RKO (cell line): ENCODE measurements at regions not wholly inside any gene's neighbourhood (a gene's known extent, or its start where the extent isn't known, plus 50 kb on each side); places are given as distances from the start of the nearest gene placed in this dataset.
"Not testable (repeated sequence)": the region's sequence is repeated elsewhere in the genome, so short reads cannot be mapped to it uniquely, and the experiment has no call there.

ENCODE experiments used
- DNase-seq: peaks from one replicate; pipeline ENCODE4 v3.0.0-alpha.2; 2016; ENCODE audit warnings: low spot score

DNA sequence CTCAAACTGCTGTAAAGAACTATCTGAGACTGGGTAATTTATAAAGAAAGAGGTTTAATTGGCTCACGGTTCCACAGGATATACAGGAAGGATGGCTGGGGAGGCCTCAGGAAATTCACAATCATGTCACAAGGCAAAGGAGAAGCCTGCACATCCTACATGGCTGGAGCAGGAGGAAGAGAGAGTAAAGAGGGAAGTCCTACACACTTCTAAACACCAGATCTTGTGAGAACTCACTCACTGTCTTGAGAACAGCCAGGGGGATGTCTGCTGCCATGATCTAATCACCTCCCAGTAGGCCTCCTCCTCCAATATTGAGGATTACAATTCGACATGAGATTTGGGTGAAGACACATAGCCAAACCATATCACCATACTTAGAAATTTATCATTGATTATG is 1307.0 kb upstream of the GJE1 start:
- DNase-seq, result no peak

DNA sequence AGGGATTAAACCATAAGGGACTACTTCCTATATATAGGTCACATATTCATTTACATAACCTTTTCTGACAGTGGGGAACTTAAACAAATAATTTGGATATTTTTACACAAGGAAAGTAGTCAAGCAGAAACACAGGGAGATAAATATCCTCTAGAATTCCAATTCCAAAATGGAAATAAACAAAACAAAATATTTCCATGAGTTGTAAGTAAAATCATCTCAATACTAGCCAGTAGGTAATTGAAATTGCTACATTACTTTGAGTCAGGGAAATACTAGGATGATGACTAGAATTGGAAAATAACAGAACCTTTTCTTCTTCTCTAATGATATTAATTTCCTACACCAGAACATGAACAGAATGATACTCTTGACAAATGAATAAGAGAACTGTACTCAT is 1308.1 kb upstream of the GJE1 start:
- no peak for DNase-seq

DNA sequence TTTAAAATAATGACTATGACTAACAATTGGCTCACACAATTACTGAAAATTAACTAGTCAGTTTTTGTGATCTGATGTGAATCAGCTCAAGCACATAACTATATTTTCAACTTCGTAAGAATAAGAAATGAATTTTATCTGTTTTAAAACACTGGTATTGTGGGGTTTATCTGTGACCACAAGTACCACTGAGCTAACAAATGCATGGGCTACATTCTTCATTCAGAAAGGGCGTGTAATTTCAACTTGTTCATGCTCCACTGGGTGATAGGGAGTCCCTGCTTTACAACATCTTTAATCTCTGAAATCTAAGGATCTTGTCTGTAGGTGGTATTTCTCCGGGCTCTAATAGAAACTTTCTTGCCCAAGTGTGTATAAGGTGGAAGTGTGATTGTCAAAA is 1311.5 kb upstream of the GJE1 start:
- no peak for DNase-seq

DNA sequence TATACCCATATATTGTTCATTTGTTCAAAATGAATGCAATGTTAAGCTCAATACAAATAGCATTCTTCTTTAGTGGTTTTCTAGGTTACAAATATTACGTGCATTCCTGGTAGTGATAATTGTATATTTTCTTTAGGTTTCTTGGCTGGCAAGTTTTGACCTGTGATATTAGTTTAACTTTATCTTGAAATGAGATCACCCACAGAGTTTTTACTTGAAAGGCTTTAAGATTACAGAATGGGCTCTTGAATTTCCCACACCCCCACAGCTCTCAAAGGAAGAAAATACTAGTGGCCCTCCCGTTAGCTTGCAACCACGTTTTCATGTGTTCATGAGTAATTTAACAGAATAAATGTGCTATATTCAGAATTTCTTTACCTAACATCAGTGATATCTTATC is 1315.5 kb upstream of the GJE1 start:
- DNase-seq, result no peak

DNA sequence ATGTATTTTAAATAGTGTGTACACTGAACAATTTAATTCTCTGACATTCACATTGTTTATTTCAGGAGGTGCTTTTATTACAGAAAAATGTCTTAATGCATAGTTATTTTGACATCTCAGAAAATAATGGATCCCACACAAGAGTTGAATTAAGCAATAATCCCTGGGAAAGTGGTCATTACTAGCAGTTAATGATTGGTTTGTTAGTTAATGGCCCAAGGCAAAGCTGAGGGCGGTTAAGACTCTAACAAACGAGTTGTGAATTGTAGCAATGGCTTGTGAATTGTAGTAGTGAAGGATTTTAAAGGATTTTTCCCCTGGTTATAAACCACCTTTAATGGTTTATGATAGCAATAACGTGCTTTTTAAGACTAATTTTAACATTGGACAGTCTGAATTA is 1316.0 kb upstream of the GJE1 start:
- DNase-seq, result no peak

DNA sequence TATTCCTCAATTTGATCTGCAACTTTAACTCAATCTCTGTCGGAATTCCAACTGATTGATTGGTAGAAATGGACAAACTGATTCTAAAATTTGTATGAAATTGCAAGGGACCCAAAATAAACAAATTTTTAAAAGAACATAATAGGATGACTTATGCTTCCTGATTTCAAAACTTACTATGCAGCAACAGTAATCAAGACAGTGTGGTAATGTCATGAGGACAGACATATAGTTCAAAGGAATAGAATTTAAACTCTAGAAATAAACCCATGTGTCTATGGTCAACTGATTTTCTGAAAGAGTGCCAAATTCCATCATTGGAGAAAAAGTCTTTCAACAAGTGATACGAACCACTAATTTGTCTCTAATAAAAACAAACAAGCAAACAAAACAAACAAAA is 1320.1 kb upstream of the GJE1 start:
- no peak for DNase-seq

DNA sequence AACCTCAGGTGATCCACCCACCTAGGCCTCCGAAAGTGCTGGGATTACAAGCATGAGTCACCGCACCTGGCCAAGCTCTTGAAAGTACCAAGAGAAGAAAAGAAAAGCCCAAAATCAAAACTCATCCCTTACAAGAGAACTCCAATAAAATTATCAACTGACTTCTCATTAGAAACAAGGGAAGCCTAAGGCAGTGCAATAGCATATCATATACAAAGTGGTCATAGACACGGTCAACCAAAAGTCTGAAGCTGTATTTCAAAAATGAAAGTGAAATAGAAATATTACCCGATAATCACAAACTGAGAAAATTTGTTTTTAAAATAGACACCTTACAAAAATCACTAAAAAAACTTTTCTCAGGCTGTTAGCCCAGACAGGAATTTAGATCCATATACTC is 1321.1 kb upstream of the GJE1 start:
- DNase-seq, result no peak

DNA sequence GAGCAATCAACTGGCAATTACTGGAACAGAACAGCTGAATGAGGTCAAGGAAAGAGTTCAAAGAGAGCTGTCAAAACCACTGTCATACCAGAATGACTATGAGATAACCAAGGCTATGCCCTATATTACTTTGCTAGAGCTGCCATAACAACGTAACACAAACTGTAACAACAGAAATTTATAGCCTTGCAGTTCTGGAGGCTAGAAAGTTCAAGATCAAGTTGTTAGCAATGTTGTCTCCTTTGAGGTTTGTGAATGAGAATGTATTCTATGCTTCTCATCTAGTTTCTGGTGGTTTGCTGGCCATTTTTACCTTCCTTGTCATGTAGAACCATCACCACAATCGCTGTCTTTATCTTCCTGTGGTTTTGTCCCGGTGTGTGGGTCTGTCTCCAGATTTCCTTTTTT is 1323.0 kb upstream of the GJE1 start:
- DNase-seq, result no peak

DNA sequence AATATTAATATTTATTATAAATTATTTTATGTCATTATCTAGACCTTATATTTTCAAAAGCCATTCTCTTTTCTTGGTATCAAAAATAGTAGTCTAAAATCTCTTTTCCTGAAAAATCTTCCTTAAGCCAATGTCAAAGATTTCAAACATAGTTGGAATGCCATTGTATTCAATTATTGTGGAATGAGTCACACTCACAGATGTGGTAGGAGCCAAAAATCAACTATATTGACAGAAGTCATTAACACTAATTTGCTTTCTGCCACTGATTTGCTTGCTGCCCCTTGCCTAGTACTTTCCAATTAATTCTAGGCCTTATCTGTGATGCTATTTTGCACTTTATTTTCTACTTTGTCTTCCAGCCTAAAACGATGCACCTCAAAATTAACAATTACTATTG is 1326.3 kb upstream of the GJE1 start:
- no peak for DNase-seq

DNA sequence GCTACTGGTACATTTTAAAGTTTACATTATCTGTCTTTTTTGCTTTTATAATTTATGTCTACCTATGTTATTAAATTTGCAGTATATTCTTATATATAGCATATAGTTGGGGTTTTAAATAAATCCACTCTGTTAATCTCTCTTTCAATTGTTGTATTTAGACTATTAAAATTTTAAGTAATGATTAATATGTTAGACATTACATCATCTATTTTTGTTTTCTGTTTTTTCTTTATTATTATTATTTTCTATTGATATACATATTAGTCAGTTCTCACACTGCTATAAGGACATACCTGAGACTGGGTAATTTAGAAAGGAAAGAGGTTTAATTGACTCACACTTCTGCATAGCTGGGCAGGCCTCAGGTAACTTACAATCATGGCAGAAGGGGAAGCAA is 1338.2 kb upstream of the GJE1 start:
- no peak for DNase-seq

DNA sequence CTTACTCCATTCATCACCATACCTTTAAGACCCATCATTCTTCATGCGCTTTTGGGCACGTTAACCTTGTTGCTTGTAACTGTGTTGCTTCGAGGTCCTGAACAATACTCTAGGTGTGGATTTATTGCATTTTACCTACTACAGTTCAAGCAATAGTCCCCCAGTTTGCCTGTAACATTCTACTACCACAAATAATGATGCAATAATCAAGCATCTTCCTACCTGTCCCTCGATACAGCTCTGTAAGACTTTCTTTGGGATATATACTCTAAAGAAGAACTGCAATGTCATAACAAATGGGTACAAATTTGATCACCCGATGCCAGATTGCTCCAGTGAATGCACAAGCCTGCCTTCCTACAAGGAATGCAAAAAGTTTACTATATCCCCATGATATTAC is 1342.6 kb upstream of the GJE1 start:
- DNase-seq, result no peak

DNA sequence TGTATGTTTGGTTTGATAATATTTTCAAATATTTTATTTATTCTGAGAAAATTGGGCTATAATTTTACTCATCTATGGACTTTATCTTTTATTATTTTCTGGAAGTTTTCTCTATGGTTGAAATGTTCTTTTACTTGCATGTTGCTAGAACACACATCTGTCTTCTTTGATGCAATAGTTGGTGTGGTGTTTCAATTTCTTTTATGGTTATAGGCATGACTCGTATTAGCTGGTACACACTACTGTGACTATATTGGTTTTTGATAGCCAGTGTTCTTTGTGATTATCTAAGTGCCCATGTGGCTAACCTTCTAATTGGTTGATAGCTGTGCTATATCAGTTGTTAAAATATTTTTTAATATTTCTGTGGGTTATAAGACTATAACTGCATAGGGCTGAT is 1343.3 kb upstream of the GJE1 start:
- DNase-seq, result no peak

DNA sequence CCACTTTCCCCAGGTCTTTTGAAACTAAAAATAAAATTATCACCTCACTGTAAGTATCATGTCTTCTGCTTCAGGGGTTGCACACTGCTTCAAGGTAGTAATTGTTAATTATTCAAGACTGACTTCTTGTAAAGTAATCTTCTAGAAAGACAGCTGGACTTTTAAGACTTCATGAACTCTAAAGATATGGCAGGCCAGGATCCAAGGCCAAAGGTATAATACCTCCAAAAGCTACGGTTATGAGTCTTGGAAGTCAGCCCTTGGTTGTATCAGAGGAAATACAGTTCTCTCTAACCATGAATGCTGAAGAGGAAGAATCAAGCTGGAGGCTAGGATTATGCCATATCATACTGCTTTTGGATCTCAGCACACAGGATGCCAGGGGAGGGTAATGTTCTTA is 1346.8 kb upstream of the GJE1 start:
- no peak for DNase-seq

DNA sequence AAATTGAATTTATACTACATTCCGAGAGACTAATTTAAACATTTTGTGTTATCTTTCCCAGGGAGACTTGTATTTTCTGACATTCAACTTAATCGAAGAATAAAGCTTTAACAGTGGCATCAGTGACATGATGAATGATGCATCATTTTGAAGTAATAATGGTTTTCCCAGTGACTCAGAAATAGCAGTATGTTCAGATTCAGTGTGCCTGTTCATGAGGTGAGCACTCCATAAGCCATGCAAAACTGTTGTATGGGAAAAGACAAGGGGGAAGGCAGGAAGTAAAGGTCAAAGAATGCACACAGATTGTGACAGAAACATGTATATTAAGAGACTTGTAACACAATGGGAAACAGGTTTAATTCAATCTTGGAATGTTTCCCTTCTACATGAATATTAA is 1348.2 kb upstream of the GJE1 start:
- peak; percentile 49 for DNase-seq

DNA sequence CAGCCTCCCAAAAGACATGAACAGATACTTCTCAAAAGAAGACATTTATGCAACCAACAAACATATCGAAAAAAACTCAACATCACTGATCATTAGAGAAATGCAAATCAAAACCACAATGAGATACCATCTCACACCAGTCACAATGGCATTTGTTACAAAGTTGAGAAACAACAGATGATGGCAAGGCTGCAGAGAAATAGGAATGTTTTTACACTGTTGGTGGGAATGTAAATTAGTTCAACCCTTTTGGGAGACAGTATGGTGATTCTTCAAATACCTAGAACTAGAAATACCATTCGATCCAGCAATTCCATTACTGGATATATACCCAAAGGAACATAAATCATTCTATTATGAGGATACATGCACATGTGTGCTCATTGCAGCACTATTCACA is 1349.2 kb upstream of the GJE1 start:
- not testable (repeated sequence) for DNase-seq

DNA sequence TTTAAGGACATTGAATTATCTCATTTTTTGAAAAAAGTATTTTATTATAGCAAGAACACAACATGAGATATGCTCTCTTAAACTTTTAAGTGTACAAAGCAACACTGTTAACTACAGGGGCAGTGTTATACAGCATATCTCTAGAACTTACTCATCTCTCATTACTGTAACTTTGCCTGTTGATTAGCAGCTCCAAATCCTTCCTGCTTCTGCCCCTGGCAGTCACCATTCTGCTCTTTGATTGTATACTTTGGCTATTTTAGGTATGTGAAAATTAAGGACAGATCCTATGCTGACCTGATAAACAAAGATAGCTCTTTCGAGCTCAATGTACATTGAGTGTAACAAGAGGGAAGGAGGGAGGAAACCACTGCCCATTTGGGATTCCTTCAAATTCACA is 1349.8 kb upstream of the GJE1 start:
- no peak for DNase-seq

DNA sequence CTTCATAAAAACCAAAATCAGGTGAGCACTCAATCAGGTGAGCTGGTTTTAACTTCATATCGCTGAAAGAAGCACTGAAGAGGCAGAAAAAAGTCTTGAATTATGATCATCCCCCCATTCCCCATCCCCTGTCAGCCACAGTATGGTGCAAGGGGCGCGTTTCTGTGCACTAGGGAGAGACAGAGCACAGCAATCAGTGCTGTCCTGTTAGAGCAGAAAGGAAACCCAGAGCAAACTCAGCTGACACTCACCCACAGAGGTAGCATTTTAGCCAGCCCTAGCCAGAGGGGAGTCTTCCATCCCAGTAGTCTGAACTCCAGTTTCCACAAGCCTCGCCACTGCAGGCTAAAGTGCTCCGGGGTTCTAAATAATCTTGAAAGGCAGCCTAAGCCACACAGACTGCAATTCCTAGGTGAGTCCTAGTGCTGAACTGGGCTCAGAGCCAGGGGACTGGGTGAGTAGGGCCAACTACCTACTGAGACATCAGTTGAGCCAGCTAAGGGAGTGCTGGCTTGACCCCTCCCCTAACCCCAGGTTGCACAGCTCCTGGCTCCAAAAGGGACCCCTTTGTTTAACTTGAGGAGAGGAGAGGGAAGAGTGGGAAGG is 1352.6 kb upstream of the GJE1 start:
- no peak for DNase-seq

DNA sequence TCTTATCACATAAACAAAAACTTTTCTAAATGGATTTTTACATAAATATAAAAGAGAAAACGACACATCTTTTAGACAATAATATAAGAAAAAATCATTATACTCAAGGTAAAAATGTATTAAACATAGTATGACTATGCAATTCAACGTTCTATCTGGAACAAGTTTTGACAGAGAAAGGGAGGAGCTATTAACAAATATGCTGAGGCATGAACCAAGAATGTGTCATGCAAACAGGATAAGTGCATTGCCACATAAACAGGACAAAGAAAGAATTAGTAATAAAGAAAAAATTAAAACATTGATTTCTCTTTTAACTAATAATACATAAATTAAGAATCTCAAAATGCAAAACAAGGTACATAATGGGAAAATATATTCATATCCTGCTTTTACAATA is 1353.4 kb upstream of the GJE1 start:
- DNase-seq, result no peak

DNA sequence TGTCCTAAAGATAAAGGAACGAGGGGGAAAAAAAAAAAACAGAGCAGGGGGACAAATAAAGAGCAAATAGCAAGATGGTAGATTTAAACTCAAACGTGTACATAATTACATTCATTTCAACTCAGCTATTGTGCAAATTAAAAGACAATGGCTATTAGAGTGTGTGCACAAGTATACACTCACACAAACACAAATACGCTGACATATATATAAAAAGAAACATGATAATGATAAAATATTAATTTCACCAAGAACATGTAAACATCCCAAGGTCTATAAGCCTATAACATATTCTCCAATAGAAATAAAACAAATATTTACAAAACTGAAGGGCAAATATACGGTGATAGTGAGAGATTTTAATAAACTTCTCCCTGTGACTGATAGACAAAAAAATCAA is 1354.9 kb upstream of the GJE1 start:
- DNase-seq, result no peak

DNA sequence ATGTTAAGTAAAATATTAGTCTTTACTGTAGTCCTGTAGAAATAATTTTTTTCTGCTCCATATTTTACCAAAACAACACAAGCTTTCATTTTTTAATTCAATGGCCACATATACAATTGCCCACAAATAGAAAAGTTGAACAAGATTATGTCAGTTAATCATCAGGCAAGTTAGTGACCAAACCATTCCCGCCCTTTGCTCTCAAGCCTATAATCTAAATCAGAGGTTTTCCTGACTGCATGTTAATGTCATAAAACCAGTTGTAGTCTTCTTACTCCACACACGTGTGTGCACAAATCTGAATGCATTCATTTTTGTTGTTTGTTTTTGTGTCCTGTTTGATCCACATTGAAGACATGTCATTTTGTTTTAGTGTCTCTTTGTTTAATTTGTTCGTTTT is 1357.7 kb upstream of the GJE1 start:
- DNase-seq, result no peak

DNA sequence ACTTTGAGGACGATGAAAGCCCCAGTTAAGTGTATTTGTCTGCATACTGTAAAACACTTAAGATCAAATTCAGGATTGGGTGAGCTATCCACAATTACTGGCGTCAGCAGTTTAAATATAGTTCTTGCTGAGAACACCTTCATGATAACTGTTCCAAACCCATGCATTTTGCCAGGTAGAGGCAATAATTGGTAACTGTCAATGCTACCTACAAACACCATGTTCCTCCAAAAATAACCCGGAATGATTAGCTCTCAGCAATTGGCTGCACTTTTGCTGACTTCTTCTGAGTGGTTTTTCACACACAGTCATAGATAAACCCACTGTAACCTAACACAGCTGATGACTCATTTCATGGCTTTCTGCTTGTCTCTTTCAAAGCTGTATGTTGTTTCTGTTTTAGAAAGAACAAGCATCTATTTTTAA is 1358.6 kb upstream of the GJE1 start:
- DNase-seq, result peak; percentile 70

DNA sequence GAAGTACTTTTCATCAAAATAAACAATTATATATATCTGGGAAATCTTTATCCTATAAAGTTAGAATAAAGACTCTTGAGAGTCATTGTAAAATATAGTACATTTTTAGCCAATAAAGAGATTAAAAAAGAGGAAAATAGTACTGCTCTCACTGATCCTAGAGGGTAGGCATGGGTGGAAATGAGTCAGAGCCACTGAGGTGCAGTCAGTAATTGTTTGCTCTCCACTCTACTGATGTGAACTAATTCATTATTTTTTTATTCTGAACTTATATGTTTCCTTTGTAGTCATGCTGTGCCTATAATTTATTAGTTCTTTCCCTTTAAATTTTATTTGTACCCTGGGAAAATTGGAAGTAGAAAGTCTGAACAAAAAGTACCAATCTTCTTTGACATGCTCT is 1359.4 kb upstream of the GJE1 start:
- DNase-seq, result no peak

DNA sequence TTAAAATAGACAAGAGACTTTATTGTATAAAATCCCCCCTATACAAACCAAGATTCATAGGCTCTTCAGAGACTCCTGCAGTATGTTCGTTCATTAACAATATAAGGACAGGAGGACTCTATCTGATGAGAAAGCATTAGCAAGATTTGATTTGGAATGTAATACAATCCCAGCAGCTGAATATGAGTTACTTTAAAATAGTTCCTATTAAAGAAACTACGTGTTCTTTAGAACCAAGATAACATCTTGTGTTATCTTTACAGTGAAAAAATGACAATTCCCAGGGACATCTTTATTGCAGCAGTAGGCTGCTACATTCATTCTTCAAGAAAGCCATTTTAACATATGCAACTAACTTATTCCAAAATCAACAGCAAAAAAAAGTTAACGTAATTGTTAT is 1360.1 kb upstream of the GJE1 start:
- DNase-seq, result no peak

DNA sequence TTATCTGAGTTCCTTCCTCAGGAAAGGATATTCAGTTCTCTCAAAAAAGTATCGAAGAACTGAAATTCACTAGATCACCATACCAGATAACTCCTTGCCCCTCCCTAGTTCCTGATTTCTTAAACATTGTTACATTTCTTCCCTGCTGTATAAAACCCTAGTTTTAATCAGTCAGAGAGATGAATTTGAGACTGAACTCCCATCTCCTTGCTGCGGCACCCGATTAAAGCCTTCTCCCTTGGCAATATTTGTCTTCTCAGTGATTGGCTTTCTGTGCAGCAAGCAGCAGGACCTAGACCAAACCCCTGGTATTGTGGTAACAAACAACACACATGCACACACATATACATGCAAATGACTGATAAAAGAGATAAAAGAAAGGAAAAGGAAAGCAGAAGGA is 1364.6 kb upstream of the GJE1 start:
- DNase-seq, result no peak

DNA sequence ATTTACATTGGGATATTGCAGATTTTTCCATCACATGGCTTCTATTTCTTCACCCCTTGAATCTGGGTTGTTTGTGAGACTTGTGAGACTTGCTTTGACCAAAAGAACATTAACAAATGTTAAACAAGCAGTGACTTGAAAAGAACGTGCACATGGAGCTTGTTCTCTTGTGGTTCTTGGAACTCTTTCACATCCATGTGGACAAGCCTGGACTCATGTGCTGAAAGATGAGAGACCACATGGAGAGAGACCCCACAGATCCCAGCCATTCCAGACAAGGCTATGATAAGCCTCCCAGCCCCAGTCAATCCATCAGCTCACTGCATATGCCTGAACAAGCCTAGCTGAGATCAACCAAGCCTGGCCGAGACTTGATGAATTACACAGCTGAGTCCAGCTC is 1365.7 kb upstream of the GJE1 start:
- DNase-seq, result no peak
